HG03575 (cell line): ENCODE measurements at regions not wholly inside any gene's neighbourhood (a gene's known extent, or its start where the extent isn't known, plus 50 kb on each side); places are given as distances from the start of the nearest gene placed in this dataset.
"Not testable (repeated sequence)": the region's sequence is repeated elsewhere in the genome, so short reads cannot be mapped to it uniquely, and the experiment has no call there.

Source experiments
- ATAC-seq: cut with Tn5 transposase; IDR thresholded peaks from one replicate; pipeline ENCODE4 v1.9.1; 2021; ENCODE audit not compliant: unreplicated experiment, insufficient number of reproducible peaks, low FRiP score; ENCODE audit errors: extremely low read depth

GRCh38 chr5:153360860-153361259 lies 129.6 kb upstream of the GRIA1 start:
- ATAC-seq: no peak

DNA sequence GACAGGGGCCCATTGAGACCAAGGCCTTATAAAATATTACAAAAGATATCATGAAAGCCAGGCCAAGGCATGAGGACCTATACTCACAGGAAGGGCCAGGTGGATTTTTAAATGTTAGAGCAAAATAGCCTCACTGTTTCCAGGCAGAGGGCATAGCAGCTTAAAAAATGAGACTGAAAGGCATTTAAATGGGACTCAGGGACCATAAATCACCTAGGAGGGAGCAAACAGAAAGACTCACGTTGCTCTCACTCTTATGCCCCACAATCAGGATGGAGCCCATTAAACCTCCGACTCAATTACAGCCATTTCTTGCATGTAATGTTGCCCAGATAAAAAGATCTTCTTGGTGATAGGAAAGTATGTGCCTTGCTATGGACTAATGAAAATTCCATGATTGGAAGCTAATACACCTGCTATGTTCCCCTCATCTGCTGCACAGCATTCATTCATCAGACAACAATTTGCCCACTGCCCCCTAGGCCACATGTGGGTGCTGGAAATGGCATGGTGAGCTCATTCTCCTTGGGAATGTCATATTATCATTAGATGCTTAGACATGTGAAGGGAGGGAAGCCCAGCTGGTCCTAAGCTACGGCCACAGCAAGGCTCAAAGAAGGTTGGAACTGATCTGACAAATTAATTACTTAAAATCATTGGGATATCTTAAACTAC lies 128.6 kb upstream of the GRIA1 start:
- no peak for ATAC-seq

GRCh38 chr5:153365547-153365946 lies 124.9 kb upstream of the GRIA1 start:
- peak; percentile 61 for ATAC-seq

- no peak for ATAC-seq
Observed at GRCh38 chr5:153367466-153367865, 123.0 kb upstream of the GRIA1 start.

- ATAC-seq: no peak
Observed at GRCh38 chr5:153372425-153373129, 117.9 kb upstream of the GRIA1 start.

DNA sequence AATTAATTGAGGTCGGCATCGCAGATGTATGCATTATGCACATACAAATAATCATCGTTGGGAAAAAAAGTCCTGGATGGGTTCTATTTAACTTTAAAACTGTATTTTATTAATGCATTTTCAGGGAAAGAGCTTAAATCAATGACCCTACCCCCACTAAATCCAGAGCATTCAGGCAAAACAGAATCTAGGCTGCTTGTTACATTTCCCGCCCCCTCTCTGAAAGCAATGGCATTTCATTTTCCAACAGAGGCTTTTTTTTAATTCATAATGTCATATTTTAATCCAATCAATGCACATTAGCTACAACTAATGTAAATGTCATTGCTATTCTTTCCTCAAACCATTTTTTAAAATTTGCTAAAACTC lies 117.4 kb upstream of the GRIA1 start:
- no peak for ATAC-seq

DNA sequence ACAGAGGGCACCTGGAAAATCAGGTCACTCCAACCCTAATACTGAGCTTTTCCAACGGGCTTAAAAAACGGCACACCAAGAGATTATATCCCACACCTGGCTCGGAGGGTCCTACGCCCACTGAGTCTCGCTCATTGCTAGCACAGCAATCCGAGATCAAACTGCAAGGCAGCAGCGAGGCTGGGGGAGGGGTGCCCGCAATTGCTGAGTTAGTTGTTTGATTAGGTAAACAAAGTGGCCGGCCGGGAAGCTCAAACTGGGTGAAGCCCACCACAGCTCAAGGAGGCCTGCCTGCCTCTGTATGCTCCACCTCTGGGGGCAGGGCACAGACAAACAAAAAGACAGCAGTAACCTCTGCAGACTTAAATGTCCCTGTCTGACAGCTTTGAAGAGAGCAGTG lies 108.8 kb upstream of the GRIA1 start:
- not testable (repeated sequence) for ATAC-seq

GRCh38 chr5:153390569-153390968 lies 99.9 kb upstream of the GRIA1 start:
- no peak for ATAC-seq

GRCh38 chr5:153399595-153399994 lies 90.9 kb upstream of the GRIA1 start:
- no peak for ATAC-seq

DNA sequence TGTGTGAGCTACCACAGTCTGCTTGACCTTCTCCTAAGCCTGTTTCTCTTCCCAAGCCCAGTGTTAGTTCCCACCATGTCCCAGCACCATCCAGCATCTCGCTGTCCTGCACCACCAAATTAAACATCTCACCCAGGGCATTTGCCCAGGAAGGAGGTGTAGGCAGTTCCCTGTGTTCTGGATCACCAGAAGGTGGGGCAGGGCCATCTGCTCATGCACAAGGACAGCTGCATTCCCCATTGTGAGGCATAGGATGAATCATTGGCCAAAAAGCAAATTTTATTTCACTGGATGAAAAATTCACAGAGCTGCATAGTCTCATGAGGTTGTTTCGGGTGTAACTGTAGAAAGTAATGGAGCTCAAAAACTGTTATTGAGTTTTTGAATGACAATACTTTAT lies 89.5 kb upstream of the GRIA1 start:
- no peak for ATAC-seq

DNA sequence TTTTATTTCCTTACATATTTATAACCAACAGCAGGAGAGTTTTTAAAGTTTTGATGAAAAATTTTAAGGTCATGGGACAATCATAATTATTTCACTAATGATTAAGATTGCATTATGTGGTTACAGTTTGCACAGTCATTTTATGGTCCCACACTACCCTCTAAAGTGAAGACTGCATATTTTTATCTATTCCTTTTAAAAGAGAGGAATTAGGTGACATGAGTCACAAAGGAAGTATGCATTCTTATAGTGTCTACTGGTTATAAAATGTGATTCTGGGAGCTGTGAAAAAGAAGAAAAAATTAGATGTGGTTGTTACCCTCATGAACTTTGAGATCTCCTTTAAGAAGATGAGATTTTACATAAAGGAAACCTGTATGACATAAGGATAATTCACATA lies 87.9 kb upstream of the GRIA1 start:
- no peak for ATAC-seq

GRCh38 chr5:153403470-153403869 lies 87.0 kb upstream of the GRIA1 start:
- ATAC-seq: no peak

GRCh38 chr5:153404747-153405146 lies 85.7 kb upstream of the GRIA1 start:
- ATAC-seq: no peak

DNA sequence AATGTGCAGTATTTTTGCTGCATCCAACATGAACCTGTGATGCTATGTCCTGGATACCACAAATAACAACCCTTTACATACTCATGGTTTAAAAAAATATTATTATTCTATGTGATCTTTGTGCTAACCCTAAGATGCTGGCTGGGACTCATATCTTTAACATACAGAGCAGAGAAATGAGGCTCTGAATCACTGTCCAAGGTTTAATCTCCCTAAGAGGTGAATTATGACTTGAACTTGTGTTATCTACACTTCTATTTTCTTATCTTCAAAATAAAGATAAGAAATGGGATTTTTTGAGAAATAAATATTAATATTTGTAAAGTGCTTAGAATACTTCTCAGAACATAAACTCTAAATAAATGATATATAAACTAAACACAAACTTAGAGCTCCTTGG lies 68.8 kb upstream of the GRIA1 start:
- ATAC-seq: no peak

- ATAC-seq: no peak
Observed at GRCh38 chr5:153425914-153426313, 64.6 kb upstream of the GRIA1 start.

GRCh38 chr5:153429761-153430380 lies 60.6 kb upstream of the GRIA1 start:
- peak; percentile 61 for ATAC-seq

DNA sequence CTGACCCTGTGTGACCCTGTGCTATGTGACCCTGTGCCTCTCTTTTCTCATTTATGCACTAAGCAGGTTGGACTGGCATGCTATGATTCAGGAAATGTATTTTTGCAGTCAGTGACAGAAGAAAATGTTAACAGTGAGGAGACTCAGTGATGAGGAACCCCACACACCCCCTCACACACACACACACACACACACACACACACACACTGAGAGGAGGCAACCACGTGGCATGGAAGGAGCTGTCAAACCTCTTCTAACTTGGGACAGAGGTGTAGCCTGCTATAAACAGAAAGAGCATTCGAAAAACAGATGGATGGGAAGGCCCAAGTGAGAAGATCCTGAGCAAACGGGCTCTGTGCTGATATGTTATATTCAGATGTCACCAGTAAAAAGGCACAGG lies 57.9 kb upstream of the GRIA1 start:
- no peak for ATAC-seq

GRCh38 chr5:153437251-153437650 lies 53.2 kb upstream of the GRIA1 start:
- ATAC-seq: no peak

DNA sequence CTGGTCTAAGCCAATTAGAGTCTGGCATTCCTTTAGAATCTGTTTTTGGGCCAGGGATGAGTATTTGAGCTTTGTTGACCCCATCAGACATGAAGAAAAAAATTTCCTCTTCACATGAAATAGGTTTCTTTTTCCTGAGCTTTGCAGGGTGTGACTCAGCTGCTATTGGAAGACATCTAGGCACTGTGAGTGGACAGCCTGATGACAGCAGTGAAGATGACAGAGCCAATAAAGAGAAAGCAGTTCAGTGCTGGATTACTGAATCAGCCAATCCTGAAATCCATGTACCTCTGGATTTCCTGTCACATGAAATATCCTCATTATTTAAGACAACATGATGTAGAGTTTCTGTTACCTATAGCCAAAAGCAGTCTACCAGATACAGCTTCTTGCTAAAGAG lies 51.3 kb upstream of the GRIA1 start:
- ATAC-seq: no peak
